Aorta (tissue), 5 donors: ENCODE measurements at regions not wholly inside any gene's neighbourhood (a gene's known extent, or its start where the extent isn't known, plus 50 kb on each side); places are given as distances from the start of the nearest gene placed in this dataset.

Experiments
- ATAC-seq: fragments of 200-7000 bp; cut with Tn5 transposase; one replicate; pipeline ENCODE4 v1.9.1; 2022; ENCODE audit warnings: moderate library complexity; ENCODE audit not compliant: low FRiP score
- DNase-seq, 2 donors: peaks; one replicate each; pipeline ENCODE4 v3.0.0-alpha.2; 2020
- H3K27ac ChIP-seq, 2 donors: one replicate each; pipeline ENCODE4 v1.5.1; 2013; ENCODE audit warnings: low read length in 2 of 2, mild to moderate bottlenecking in 2 of 2, moderate library complexity in 2 of 2, control low read depth in 1 of 2, inconsistent platforms in 1 of 2, low read depth in 1 of 2
- H3K27me3 ChIP-seq, 2 donors: one replicate each; pipeline ENCODE4 v1.6.1; 2013; ENCODE audit warnings: control low read depth in 1 of 2, low read length in 1 of 2, mild to moderate bottlenecking in 1 of 2, moderate library complexity in 1 of 2; ENCODE audit not compliant: insufficient read depth in 2 of 2, control insufficient read depth in 1 of 2
- H3K36me3 ChIP-seq, 2 donors: one replicate each; pipeline ENCODE4 v1.6.1; 2013; ENCODE audit warnings: control low read depth in 1 of 2, low read length in 1 of 2, mild to moderate bottlenecking in 1 of 2; ENCODE audit not compliant: insufficient read depth in 2 of 2, control insufficient read depth in 1 of 2
- H3K4me1 ChIP-seq, 2 donors: one replicate each; pipeline ENCODE4 v1.6.1; 2013; ENCODE audit warnings: low read length in 2 of 2, control low read depth in 1 of 2, mild to moderate bottlenecking in 1 of 2, moderate library complexity in 1 of 2; ENCODE audit not compliant: insufficient read depth in 2 of 2, control insufficient read depth in 1 of 2
- H3K4me3 ChIP-seq, 2 donors: one replicate each; pipeline ENCODE4 v1.5.1; 2013; ENCODE audit warnings: low read length in 2 of 2, control low read depth in 1 of 2, mild to moderate bottlenecking in 1 of 2
- H3K9me3 ChIP-seq: one replicate; pipeline ENCODE4 v1.6.1; 2013; ENCODE audit warnings: mild to moderate bottlenecking, low read length; ENCODE audit not compliant: control insufficient read depth
- WGBS, 2 donors: extraction: QIAGEN DNeasy Blood & Tissue Kit; methylation state at CpG; one replicate each; pipeline ENCODE4 v1.1.7; 2013; 5-methylcytosine and 5-hydroxymethylcytosine counted together
- intact Hi-C, 2 donors: fragments of 100-400 bp; cut with DNase I; formaldehyde crosslinking; loops; one replicate each; pipeline versions ENCODE4 v1.14.2 to v1.15.0; 2022
- donor health status: healthy with polysubstance abuse.
- donor health status: Bipolar disorder and iron deficiency.
- donor health status: DM: no; HTN: no; CAD: no.
- donor health status: DM: no; HTN: no; CAD: no.
- donor health status: DM: yes; HTN: yes; CAD: no.

GRCh38 chr20:23232679-23233308 is 117.8 kb upstream of the NXT1 start:
- H3K4me1 ChIP-seq = no peaks in the 10 kb centered on the region
- no peak overlapping the region for H3K4me3 ChIP-seq
- 93 to 95% methylated on average over 11 of the region's 11 CpGs for WGBS, 2 donors
- H3K27me3 ChIP-seq = no peaks in the 10 kb centered on the region
- no peak overlapping the region for H3K27ac ChIP-seq
- DNase-seq = no peak
- peaks cover 2% of the 10 kb centered on the region for H3K9me3 ChIP-seq
- intact Hi-C loops = loop anchor here in 1 of 2 donors (5.0 kb wide), 1 partner anchor 180 kb away; no protein-coding TSS in a partner anchor
- no peak for ATAC-seq
- H3K36me3 ChIP-seq = no peaks in the 10 kb centered on the region

GRCh38 chr20:23232219-23232581 is 118.4 kb upstream of the NXT1 start:
- no peak for DNase-seq
- 98% methylated on average over 4 of the region's 4 CpGs for WGBS, 2 donors

GRCh38 chr20:23231561-23232218 is 118.9 kb upstream of the NXT1 start:
- ATAC-seq (no peak), DNase-seq (no peak)
- intact Hi-C loops = loop anchor here in 1 of 2 donors (5.0 kb wide), 1 partner anchor 179 kb away; no protein-coding TSS in a partner anchor
- Histone ChIP-seq H3K4me1 (no peaks in the 10 kb centered on the region), H3K4me3 (no peak overlapping the region), H3K9me3 (peaks cover 2% of the 10 kb centered on the region), H3K36me3 (no peaks in the 10 kb centered on the region), H3K27ac (no peak overlapping the region), H3K27me3 (no peaks in the 10 kb centered on the region)
- WGBS, 2 donors = 84 to 91% methylated on average over 6 of the region's 6 CpGs

More at GRCh38 chr20:23232219-23232581, 118.4 kb upstream of the NXT1 start:
- H3K4me1 ChIP-seq = no peaks in the 10 kb centered on the region
- H3K4me3 ChIP-seq = no peak overlapping the region
- H3K27ac ChIP-seq = no peak overlapping the region
- H3K9me3 ChIP-seq = peaks cover 2% of the 10 kb centered on the region
- no peak for ATAC-seq
- no peaks in the 10 kb centered on the region for H3K27me3 ChIP-seq
- H3K36me3 ChIP-seq = no peaks in the 10 kb centered on the region
- intact Hi-C loops = loop anchor here in 1 of 2 donors (5.0 kb wide), 1 partner anchor 180 kb away; no protein-coding TSS in a partner anchor

DNA sequence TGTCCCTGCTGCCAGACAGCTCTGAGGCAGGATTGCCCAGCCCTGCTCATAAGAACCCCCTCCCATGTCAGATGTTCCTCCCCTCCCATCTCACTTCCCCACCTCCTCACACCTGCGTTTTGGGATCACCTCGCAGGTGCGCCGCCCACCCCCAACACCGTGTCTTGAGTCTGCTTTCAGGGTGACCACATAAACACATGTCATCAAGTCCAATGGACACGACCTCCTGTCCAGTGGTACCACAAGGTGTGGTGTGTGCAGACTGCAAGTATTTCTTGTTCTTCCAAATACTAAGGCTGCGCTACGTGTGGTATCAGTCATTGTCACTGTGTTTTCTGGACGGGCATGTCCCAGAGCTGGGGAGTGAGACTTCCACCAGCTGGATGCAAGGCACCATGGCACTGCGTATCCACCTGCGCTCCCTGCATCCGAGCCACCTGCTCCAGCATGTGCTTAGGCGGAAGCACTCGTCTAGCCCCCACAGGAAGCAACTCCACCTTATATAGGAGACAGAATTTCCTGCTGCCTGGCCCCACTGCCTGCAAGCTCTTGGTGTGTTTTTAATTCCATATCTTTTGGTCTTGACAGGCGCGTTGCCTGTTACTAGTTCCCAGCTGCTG is 119.7 kb upstream of the NXT1 start:
- no peak for ATAC-seq
- H3K9me3 ChIP-seq = peaks cover 2% of the 10 kb centered on the region
- no peak for DNase-seq
- H3K4me1 ChIP-seq = no peaks in the 10 kb centered on the region
- intact Hi-C loops = loop anchor here in 1 of 2 donors (5.0 kb wide), 1 partner anchor 179 kb away; no protein-coding TSS in a partner anchor
- H3K27ac ChIP-seq = no peak overlapping the region
- no peaks in the 10 kb centered on the region for H3K36me3 ChIP-seq
- WGBS, 2 donors = 90 to 91% methylated on average over 16 of the region's 16 CpGs
- no peaks in the 10 kb centered on the region for H3K27me3 ChIP-seq
- H3K4me3 ChIP-seq = no peak overlapping the region

GRCh38 chr20:23229989-23230388 is 120.6 kb upstream of the NXT1 start:
- Histone ChIP-seq H3K27ac (no peak overlapping the region), H3K36me3 (no peaks in the 10 kb centered on the region), H3K27me3 (no peaks in the 10 kb centered on the region), H3K4me3 (no peak overlapping the region), H3K4me1 (no peaks in the 10 kb centered on the region), H3K9me3 (peaks cover 2% of the 10 kb centered on the region)
- DNase-seq (no peak), ATAC-seq (no peak)
- intact Hi-C loops = loop anchor here in 1 of 2 donors (5.0 kb wide), 1 partner anchor 178 kb away; no protein-coding TSS in a partner anchor
- WGBS, 2 donors = 83% methylated on average over 3 of the region's 3 CpGs

GRCh38 chr20:23228912-23229311 is 121.7 kb upstream of the NXT1 start:
- H3K27me3 ChIP-seq = no peaks in the 10 kb centered on the region
- ATAC-seq = no peak
- no peak overlapping the region for H3K27ac ChIP-seq
- intact Hi-C loops = no loop called here
- DNase-seq = peak in 1 of 2 donors; percentile 32
- no peaks in the 10 kb centered on the region for H3K4me1 ChIP-seq
- peaks cover 2% of the 10 kb centered on the region for H3K9me3 ChIP-seq
- 22 to 24% methylated on average over 3 of the region's 3 CpGs for WGBS, 2 donors
- H3K4me3 ChIP-seq = no peak overlapping the region
- H3K36me3 ChIP-seq = no peaks in the 10 kb centered on the region

- Histone ChIP-seq H3K9me3 (peaks cover 2% of the 10 kb centered on the region), H3K27me3 (no peaks in the 10 kb centered on the region), H3K36me3 (no peaks in the 10 kb centered on the region), H3K4me1 (no peaks in the 10 kb centered on the region), H3K4me3 (no peak overlapping the region), H3K27ac (no peak overlapping the region)
- DNase-seq (no peak), ATAC-seq (no peak)
- intact Hi-C loops = no loop called here
- 96 to 98% methylated on average over 7 of the region's 7 CpGs for WGBS, 2 donors
Observed at GRCh38 chr20:23227976-23228375, 122.6 kb upstream of the NXT1 start.

GRCh38 chr20:23227274-23227673 is 123.3 kb upstream of the NXT1 start:
- intact Hi-C loops = no loop called here
- no peak for ATAC-seq
- no peak for DNase-seq

More at GRCh38 chr20:23227274-23227673, 123.3 kb upstream of the NXT1 start:
- no peaks in the 10 kb centered on the region for H3K36me3 ChIP-seq
- WGBS, 2 donors = 85 to 89% methylated on average over 4 of the region's 4 CpGs
- H3K27ac ChIP-seq = no peak overlapping the region
- no peaks in the 10 kb centered on the region for H3K4me1 ChIP-seq
- no peak overlapping the region for H3K4me3 ChIP-seq
- no peaks in the 10 kb centered on the region for H3K27me3 ChIP-seq
- H3K9me3 ChIP-seq = peaks cover 1% of the 10 kb centered on the region
